ENCODE measurements at regions not wholly inside any gene's neighbourhood (a gene's known extent, or its start where the extent isn't known, plus 50 kb on each side); places are given as distances from the start of the nearest gene placed in this dataset.

DNA sequence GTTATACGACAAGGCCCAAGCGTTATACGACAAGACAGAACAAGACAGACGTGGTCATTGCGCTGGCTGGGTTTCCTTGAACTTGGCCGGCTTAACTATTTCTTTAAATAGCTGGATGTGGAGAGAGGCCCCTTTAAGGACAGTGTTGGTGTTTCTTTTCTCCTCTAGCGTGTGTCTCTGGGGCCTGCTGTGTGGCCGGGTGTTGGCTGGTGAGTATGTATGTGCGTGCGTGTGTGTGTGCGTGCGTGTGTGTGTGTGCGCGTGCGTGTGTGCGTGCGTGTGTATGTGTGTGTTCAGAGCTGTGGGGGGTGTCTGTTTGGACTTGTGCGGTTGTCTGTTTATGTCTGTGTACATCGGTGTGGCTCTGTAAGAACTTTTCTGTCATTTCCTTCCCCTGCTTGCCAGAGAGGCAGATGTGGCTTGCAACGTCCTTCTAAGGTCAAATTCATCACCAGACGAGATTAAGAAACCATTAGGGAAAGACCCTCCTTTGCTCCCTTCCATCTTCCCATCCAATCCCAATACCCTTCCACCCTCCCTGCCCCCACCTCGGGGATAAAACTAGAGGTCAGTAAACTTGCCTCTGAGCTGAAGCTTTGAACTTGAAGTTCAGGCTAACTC is 78.6 kb upstream of the TBX3 start:
- TF ChIP-seq, protein P1, sequence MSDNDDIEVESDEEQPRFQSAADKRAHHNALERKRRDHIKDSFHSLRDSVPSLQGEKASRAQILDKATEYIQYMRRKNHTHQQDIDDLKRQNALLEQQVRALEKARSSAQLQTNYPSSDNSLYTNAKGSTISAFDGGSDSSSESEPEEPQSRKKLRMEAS (IDR thresholded peaks at IDR 0.05), result no peak
- no peak for TF ChIP-seq EP300 (IDR thresholded peaks at IDR 0.05; ENCODE audit: borderline replicate concordance)
- no peak for TF ChIP-seq YY1 (IDR thresholded peaks at IDR 0.05; ENCODE audit: low read depth)
- no peak for TF ChIP-seq FOXM1 (IDR thresholded peaks at IDR 0.05; ENCODE audit: borderline replicate concordance, low read depth)
- TF ChIP-seq CEBPB (IDR thresholded peaks at IDR 0.05), result no peak
- TF ChIP-seq TAF1 (IDR thresholded peaks at IDR 0.05; ENCODE audit: low read depth), result no peak
- TF ChIP-seq RAD21 (IDR thresholded peaks at IDR 0.05; ENCODE audit: low read depth), result no peak
